ENCODE measurements at regions not wholly inside any gene's neighbourhood (a gene's known extent, or its start where the extent isn't known, plus 50 kb on each side); places are given as distances from the start of the nearest gene placed in this dataset.

GRCh38 chr10:83934641-83935338, 204.5 kb upstream of the GHITM start:
- no peak overlapping the region for H3K27ac ChIP-seq
- no peak for DNase-seq
- no peaks in the 10 kb centered on the region for H3K9me3 ChIP-seq
- TF ChIP-seq CTCF (IDR thresholded peaks at IDR 0.05): no peak
- no peak for TF ChIP-seq POLR2A (IDR thresholded peaks at IDR 0.05)
- no peak for ATAC-seq
- H3K4me3 ChIP-seq: no peak overlapping the region
- no peaks in the 10 kb centered on the region for H3K27me3 ChIP-seq
- no peaks in the 10 kb centered on the region for H3K4me1 ChIP-seq
- intact Hi-C loops (cut with DNase I): no loop called here
- no peaks in the 10 kb centered on the region for H3K36me3 ChIP-seq
- 72 to 79% (median 77%) methylated on average over 5 of the region's 5 CpGs for WGBS, 4 donors

GRCh38 chr10:83935339-83935736, 204.0 kb upstream of the GHITM start:
- Histone ChIP-seq H3K36me3 (no peaks in the 10 kb centered on the region), H3K4me3 (no peak overlapping the region), H3K4me1 (no peaks in the 10 kb centered on the region), H3K9me3 (no peaks in the 10 kb centered on the region), H3K27ac (no peak overlapping the region), H3K27me3 (no peaks in the 10 kb centered on the region)
- 89 to 91% (median 90%) methylated on average over 3 of the region's 3 CpGs for WGBS, 4 donors
- intact Hi-C loops (cut with DNase I): no loop called here
- TF ChIP-seq CTCF (IDR thresholded peaks at IDR 0.05) (no peak), POLR2A (IDR thresholded peaks at IDR 0.05) (no peak)
- DNase-seq (no peak), ATAC-seq (no peak)

GRCh38 chr10:83935911-83936310, 203.4 kb upstream of the GHITM start:
- no peaks in the 10 kb centered on the region for H3K36me3 ChIP-seq
- H3K9me3 ChIP-seq: no peaks in the 10 kb centered on the region
- 95 to 97% (median 95%) methylated on average over 5 of the region's 5 CpGs for WGBS, 4 donors
- no peak for DNase-seq
- no peak for ATAC-seq
- H3K27ac ChIP-seq: no peak overlapping the region
- no peak for TF ChIP-seq POLR2A (IDR thresholded peaks at IDR 0.05)
- TF ChIP-seq CTCF (IDR thresholded peaks at IDR 0.05): no peak
- intact Hi-C loops (cut with DNase I): no loop called here
- H3K27me3 ChIP-seq: no peaks in the 10 kb centered on the region
- H3K4me1 ChIP-seq: no peaks in the 10 kb centered on the region
- no peak overlapping the region for H3K4me3 ChIP-seq

GRCh38 chr10:83937161-83937560, 202.1 kb upstream of the GHITM start:
- Histone ChIP-seq H3K9me3 (no peaks in the 10 kb centered on the region), H3K27ac (no peak overlapping the region), H3K4me1 (no peaks in the 10 kb centered on the region), H3K4me3 (no peak overlapping the region), H3K36me3 (no peaks in the 10 kb centered on the region), H3K27me3 (no peaks in the 10 kb centered on the region)
- WGBS, 4 donors: 30 to 50% (median 36%) methylated on average over 3 of the region's 3 CpGs
- no peak for DNase-seq
- TF ChIP-seq POLR2A (IDR thresholded peaks at IDR 0.05): no peak
- TF ChIP-seq CTCF (IDR thresholded peaks at IDR 0.05): no peak
- intact Hi-C loops (cut with DNase I): no loop called here
- no peak for ATAC-seq

Measured in heart left ventricle (tissue), 16 donors.